Activated B cell treated with CpG ODN at 0.5 μM for 24 hours (primary cell): ENCODE measurements at regions not wholly inside any gene's neighbourhood (a gene's known extent, or its start where the extent isn't known, plus 50 kb on each side); places are given as distances from the start of the nearest gene placed in this dataset.

ENCODE experiments used
- ATAC-seq: fragments of 200-7000 bp; cut with Tn5 transposase; one replicate; pipeline ENCODE4 v1.10.0; 2021; ENCODE audit warnings: low read depth, mild to moderate bottlenecking, moderate library complexity
- CTCF ChIA-PET: fragments of 350-600 bp; sonication (Branson Sonifier 250); formaldehyde crosslinking; loops from one replicate; lab custom pipeline; 2021; ENCODE audit warnings: antibody characterized with exemption; lab: Charles Lee
- POLR2A ChIA-PET: fragments of 350-600 bp; sonication (Branson Sonifier 250); formaldehyde crosslinking; loops from one replicate; lab custom pipeline; 2021; ENCODE audit warnings: antibody characterized with exemption; lab: Charles Lee
- DNase-seq: peaks from one replicate; pipeline ENCODE4 v3.0.0; 2022
- H3K27ac Mint-ChIP-seq: one replicate; pipeline ENCODE4 v1.8.0; 2020; ENCODE audit warnings: mixed read lengths
- H3K27me3 Mint-ChIP-seq: one replicate; pipeline ENCODE4 v1.8.0; 2021; ENCODE audit warnings: mixed read lengths
- H3K36me3 Mint-ChIP-seq: one replicate; pipeline ENCODE4 v1.8.0; 2021; ENCODE audit warnings: low read depth, mixed read lengths
- H3K4me1 Mint-ChIP-seq: one replicate; pipeline ENCODE4 v1.8.0; 2021; ENCODE audit warnings: mixed read lengths
- H3K4me3 Mint-ChIP-seq: one replicate; pipeline ENCODE4 v1.8.0; 2020; ENCODE audit warnings: mild to moderate bottlenecking, mixed read lengths
- H3K9me3 Mint-ChIP-seq: one replicate; pipeline ENCODE4 v1.8.0; 2020; ENCODE audit warnings: mixed read lengths
- CTCF ChIP-seq: fragments of 200-600 bp; IDR thresholded peaks from one replicate; pipeline ENCODE4 v1.8.0; 2022; ENCODE audit warnings: antibody characterized with exemption, mild to moderate bottlenecking
- intact Hi-C: fragments of 100-400 bp; cut with micrococcal nuclease; formaldehyde crosslinking; loops from one replicate; pipeline ENCODE4 v1.15.1; 2024

- no peaks in the 10 kb centered on the region for H3K4me1 Mint-ChIP-seq
- H3K36me3 Mint-ChIP-seq = no peaks in the 10 kb centered on the region
- no peak for TF ChIP-seq CTCF
- no peak overlapping the region for H3K4me3 Mint-ChIP-seq
- POLR2A ChIA-PET = no interaction called here
- peaks cover 42% of the 10 kb centered on the region for H3K27me3 Mint-ChIP-seq
- H3K9me3 Mint-ChIP-seq = no peaks in the 10 kb centered on the region
- CTCF ChIA-PET = no interaction called here
- no peak for ATAC-seq
- intact Hi-C loops = no loop called here
- no peak overlapping the region for H3K27ac Mint-ChIP-seq
- no peak for DNase-seq
Observed at GRCh38 chr1:90826024-90826423, 108.9 kb upstream of the BARHL2 start.

DNA sequence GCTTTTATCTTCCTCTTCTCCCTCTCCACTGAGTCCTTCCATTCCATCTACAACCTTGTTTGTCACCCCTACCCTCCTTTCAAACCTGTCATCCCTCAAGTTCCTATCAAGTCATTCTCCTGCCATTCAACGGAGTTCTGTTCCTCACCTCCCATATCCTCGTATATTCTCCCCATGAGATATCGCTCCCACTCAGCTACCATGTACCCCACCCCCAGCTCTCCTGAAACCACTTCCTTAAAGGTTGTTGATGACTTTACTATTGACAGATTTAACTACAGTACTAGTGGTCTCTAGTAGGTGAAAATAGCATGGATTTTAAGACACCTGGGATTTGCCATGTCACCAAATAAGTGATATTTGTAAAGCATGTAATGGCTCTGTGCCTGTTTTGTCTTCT is 107.4 kb upstream of the BARHL2 start:
- no peaks in the 10 kb centered on the region for H3K36me3 Mint-ChIP-seq
- H3K4me1 Mint-ChIP-seq = no peaks in the 10 kb centered on the region
- H3K9me3 Mint-ChIP-seq = no peaks in the 10 kb centered on the region
- DNase-seq = no peak
- ChIA-PET CTCF (no interaction called here), POLR2A (no interaction called here)
- peaks cover 34% of the 10 kb centered on the region for H3K27me3 Mint-ChIP-seq
- H3K27ac Mint-ChIP-seq = no peak overlapping the region
- no peak overlapping the region for H3K4me3 Mint-ChIP-seq
- ATAC-seq = no peak
- TF ChIP-seq CTCF = no peak
- intact Hi-C loops = no loop called here

DNA sequence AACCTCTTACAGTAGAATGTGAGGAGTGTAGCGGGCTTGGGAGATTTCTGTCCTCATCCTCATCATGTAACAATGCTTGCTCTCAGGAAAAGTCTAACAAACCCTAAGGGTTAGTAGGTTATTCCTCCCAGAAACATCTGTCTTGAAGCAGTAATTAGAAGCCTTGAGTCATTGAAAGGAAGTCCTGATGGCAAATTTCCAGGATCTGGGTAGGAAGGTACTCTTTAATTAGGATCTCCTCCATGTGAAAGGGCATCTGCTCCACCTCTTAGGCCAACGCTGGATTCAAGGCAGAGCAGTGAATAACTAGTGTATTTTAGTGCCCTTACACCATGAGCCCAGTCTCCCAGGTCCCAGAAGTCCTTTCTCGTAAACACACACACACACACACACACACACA is 106.6 kb upstream of the BARHL2 start:
- intact Hi-C loops = no loop called here
- peaks cover 28% of the 10 kb centered on the region for H3K27me3 Mint-ChIP-seq
- no peak overlapping the region for H3K27ac Mint-ChIP-seq
- no peaks in the 10 kb centered on the region for H3K4me1 Mint-ChIP-seq
- no peaks in the 10 kb centered on the region for H3K36me3 Mint-ChIP-seq
- ATAC-seq (no peak), DNase-seq (no peak)
- no peak for TF ChIP-seq CTCF
- no peak overlapping the region for H3K4me3 Mint-ChIP-seq
- H3K9me3 Mint-ChIP-seq = no peaks in the 10 kb centered on the region
- ChIA-PET CTCF (no interaction called here), POLR2A (no interaction called here)

- no peak overlapping the region for H3K27ac Mint-ChIP-seq
- no peaks in the 10 kb centered on the region for H3K4me1 Mint-ChIP-seq
- H3K27me3 Mint-ChIP-seq = peaks cover 21% of the 10 kb centered on the region
- DNase-seq = no peak
- TF ChIP-seq CTCF = no peak
- ATAC-seq = no peak
- CTCF ChIA-PET = no interaction called here
- intact Hi-C loops = no loop called here
- H3K36me3 Mint-ChIP-seq = no peaks in the 10 kb centered on the region
- no peak overlapping the region for H3K4me3 Mint-ChIP-seq
- POLR2A ChIA-PET = no interaction called here
- H3K9me3 Mint-ChIP-seq = peaks cover 2% of the 10 kb centered on the region
Observed at GRCh38 chr1:90821788-90822359, 104.8 kb upstream of the BARHL2 start.

DNA sequence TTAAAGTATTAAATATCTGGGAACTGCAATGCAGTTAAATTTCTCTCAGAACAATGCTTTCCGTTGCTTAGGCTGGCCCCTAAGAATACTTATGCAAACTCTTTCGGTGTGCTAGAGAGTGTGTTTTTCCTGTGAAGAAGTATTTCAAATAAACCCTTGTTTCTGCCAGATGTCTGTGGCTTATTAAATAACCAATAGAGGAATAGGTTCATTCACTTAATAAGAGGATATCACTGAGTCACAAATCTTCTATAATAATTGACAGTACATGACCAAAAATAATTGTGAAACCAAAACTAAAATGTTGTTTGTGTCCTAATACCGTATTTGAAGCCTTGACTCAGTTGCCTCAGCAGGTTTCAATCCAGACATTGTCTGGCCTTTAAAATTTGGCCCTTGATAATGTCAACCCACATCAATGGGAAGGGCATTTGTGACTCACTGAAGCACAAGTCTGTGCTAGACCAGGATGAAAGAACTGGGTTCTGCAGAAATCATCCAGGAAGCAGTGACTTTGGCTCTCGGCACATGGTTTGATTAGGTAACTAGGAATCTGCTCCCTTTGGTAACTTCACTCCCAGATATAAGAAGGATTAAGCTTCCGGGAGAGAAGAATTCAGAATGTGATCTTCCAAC is 104.2 kb upstream of the BARHL2 start:
- ATAC-seq (no peak), DNase-seq (no peak)
- H3K36me3 Mint-ChIP-seq = no peaks in the 10 kb centered on the region
- H3K4me1 Mint-ChIP-seq = no peaks in the 10 kb centered on the region
- ChIA-PET CTCF (no interaction called here), POLR2A (no interaction called here)
- peaks cover 24% of the 10 kb centered on the region for H3K27me3 Mint-ChIP-seq
- H3K9me3 Mint-ChIP-seq = peaks cover 2% of the 10 kb centered on the region
- intact Hi-C loops = no loop called here
- no peak for TF ChIP-seq CTCF
- no peak overlapping the region for H3K4me3 Mint-ChIP-seq
- no peak overlapping the region for H3K27ac Mint-ChIP-seq
